ENCODE measurements at regions not wholly inside any gene's neighbourhood (a gene's known extent, or its start where the extent isn't known, plus 50 kb on each side); places are given as distances from the start of the nearest gene placed in this dataset.
"Not testable (repeated sequence)": the region's sequence is repeated elsewhere in the genome, so short reads cannot be mapped to it uniquely, and the experiment has no call there.

DNA sequence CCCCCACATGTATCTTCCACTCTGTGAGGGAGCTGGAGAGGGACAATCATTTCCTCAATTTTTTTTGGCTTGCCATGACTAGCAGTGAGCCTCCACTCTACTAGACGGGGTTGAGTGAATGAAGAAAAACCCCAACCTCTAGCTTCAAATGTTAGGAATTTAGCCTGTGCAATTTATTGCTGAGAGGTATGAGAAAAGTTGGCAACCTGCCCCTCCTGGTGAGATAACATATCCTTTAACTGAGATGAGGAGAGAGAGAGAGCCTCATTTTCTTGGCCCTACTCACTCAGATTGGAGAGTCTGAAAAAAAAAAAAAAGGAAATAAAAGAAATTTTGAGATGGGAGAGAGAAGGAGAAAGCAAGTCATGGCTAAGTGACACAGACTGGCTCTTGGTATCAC, 218.2 kb upstream of the CARD18 start:
- Mint-ChIP-seq H3K27ac (no peak overlapping the region), H3K9me3 (ENCODE audit: insufficient read depth) (no peaks in the 10 kb centered on the region), H3K27me3 (no peaks in the 10 kb centered on the region), H3K4me3 (no peak overlapping the region), H3K4me1 (no peaks in the 10 kb centered on the region)
- TF ChIP-seq EZH2 (IDR thresholded peaks at IDR 0.05; ENCODE audit: borderline replicate concordance, insufficient read depth, low read depth, low read length, poor library complexity, severe bottlenecking): no peak
- TF ChIP-seq, protein P1, sequence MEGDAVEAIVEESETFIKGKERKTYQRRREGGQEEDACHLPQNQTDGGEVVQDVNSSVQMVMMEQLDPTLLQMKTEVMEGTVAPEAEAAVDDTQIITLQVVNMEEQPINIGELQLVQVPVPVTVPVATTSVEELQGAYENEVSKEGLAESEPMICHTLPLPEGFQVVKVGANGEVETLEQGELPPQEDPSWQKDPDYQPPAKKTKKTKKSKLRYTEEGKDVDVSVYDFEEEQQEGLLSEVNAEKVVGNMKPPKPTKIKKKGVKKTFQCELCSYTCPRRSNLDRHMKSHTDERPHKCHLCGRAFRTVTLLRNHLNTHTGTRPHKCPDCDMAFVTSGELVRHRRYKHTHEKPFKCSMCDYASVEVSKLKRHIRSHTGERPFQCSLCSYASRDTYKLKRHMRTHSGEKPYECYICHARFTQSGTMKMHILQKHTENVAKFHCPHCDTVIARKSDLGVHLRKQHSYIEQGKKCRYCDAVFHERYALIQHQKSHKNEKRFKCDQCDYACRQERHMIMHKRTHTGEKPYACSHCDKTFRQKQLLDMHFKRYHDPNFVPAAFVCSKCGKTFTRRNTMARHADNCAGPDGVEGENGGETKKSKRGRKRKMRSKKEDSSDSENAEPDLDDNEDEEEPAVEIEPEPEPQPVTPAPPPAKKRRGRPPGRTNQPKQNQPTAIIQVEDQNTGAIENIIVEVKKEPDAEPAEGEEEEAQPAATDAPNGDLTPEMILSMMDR (IDR thresholded peaks at IDR 0.05): no peak
- ChIA-PET POLR2A (no interaction called here), CTCF (no interaction called here)
- Histone ChIP-seq H3K27ac (ENCODE audit: low read length in 2 of 2) (no peak overlapping the region), H3K9ac (ENCODE audit: low read length) (no peak overlapping the region), H3K79me2 (ENCODE audit: control insufficient read depth, insufficient read depth, low read length) (no peaks in the 10 kb centered on the region), H3K9me3 (ENCODE audit: control extremely low read depth in 1 of 3, control insufficient read depth in 2 of 3, insufficient read depth in 1 of 3, low read length in 2 of 3) (no peaks in the 10 kb centered on the region), H3K27me3 (replicated peaks in 1 of 4; ENCODE audit: control extremely low read depth in 1 of 4, control insufficient read depth in 3 of 4, insufficient read depth in 4 of 4, low read length in 3 of 4) (no peaks in the 10 kb centered on the region), H3K4me2 (replicated peaks; ENCODE audit: low read depth, low read length, poor library complexity, severe bottlenecking) (no peak overlapping the region), H4K20me1 (ENCODE audit: control insufficient read depth, insufficient read depth, low read length, poor library complexity, severe bottlenecking) (no peaks in the 10 kb centered on the region), H3K36me3 (replicated peaks in 1 of 2; ENCODE audit: control extremely low read depth in 1 of 2, control insufficient read depth in 1 of 2, extremely low read depth in 1 of 2, insufficient read depth in 2 of 2, low read length in 1 of 2) (no peaks in the 10 kb centered on the region), H3K4me3 (ENCODE audit: control extremely low read depth in 1 of 5, extremely low read depth in 1 of 5, insufficient read depth in 1 of 5, low read depth in 2 of 5, low read length in 4 of 5) (no peak overlapping the region), H2AFZ (ENCODE audit: insufficient read depth, low read depth, low read length, poor library complexity, severe bottlenecking) (no peak overlapping the region), H3K4me1 (ENCODE audit: control insufficient read depth in 2 of 2, insufficient read depth in 2 of 2, low read length in 2 of 2) (no peaks in the 10 kb centered on the region)
- intact Hi-C loops (cut with micrococcal nuclease): no loop called here
- DNase-seq: no peak
- ATAC-seq (ENCODE audit: low read depth): no peak
- no CpG with 5 or more reads among the region's 1 CpG for WGBS (ENCODE audit: insufficient coverage)

DNA sequence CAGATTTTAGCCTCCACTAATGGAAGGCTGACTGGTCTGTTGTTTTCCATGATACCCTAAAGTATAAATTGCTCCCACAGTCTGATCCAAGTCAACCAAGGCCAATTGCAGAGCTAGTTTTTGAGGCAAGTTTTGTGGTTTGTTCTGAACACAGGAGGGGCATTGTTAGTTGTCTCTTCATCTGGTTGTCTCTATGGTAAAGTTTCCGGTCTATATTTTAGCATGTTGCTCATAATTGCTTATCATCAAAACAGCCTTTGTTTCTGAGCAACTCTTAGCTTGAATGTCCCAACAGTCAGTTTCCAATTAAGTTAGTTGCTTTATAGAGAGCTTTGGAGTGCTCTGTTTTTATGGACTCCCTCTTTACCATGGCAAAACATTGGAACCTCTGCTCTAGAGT, 217.6 kb upstream of the CARD18 start:
- no peaks in the 10 kb centered on the region for H3K9me3 ChIP-seq (ENCODE audit: control extremely low read depth in 1 of 3, control insufficient read depth in 2 of 3, insufficient read depth in 1 of 3, low read length in 2 of 3)
- H3K4me3 ChIP-seq (ENCODE audit: control extremely low read depth in 1 of 5, extremely low read depth in 1 of 5, insufficient read depth in 1 of 5, low read depth in 2 of 5, low read length in 4 of 5): no peak overlapping the region
- ATAC-seq (ENCODE audit: low read depth) (no peak), DNase-seq (no peak)
- ChIA-PET POLR2A (no interaction called here), CTCF (no interaction called here)
- H3K9ac ChIP-seq (ENCODE audit: low read length): no peak overlapping the region
- Mint-ChIP-seq H3K9me3 (ENCODE audit: insufficient read depth) (no peaks in the 10 kb centered on the region), H3K27me3 (no peaks in the 10 kb centered on the region), H3K4me1 (no peaks in the 10 kb centered on the region), H3K4me3 (no peak overlapping the region), H3K27ac (no peak overlapping the region)
- H4K20me1 ChIP-seq (ENCODE audit: control insufficient read depth, insufficient read depth, low read length, poor library complexity, severe bottlenecking): no peaks in the 10 kb centered on the region
- intact Hi-C loops (cut with micrococcal nuclease): no loop called here
- H3K27me3 ChIP-seq (replicated peaks in 1 of 4; ENCODE audit: control extremely low read depth in 1 of 4, control insufficient read depth in 3 of 4, insufficient read depth in 4 of 4, low read length in 3 of 4): no peaks in the 10 kb centered on the region
- TF ChIP-seq, protein P1 (IDR thresholded peaks at IDR 0.05): no peak
- no peak for TF ChIP-seq EZH2 (IDR thresholded peaks at IDR 0.05; ENCODE audit: borderline replicate concordance, insufficient read depth, low read depth, low read length, poor library complexity, severe bottlenecking)
- no peak overlapping the region for H3K4me2 ChIP-seq (replicated peaks; ENCODE audit: low read depth, low read length, poor library complexity, severe bottlenecking)
- no CpG with 5 or more reads among the region's 1 CpG for WGBS (ENCODE audit: insufficient coverage)
- H2AFZ ChIP-seq (ENCODE audit: insufficient read depth, low read depth, low read length, poor library complexity, severe bottlenecking): no peak overlapping the region
- H3K79me2 ChIP-seq (ENCODE audit: control insufficient read depth, insufficient read depth, low read length): no peaks in the 10 kb centered on the region
- no peaks in the 10 kb centered on the region for H3K4me1 ChIP-seq (ENCODE audit: control insufficient read depth in 2 of 2, insufficient read depth in 2 of 2, low read length in 2 of 2)
- H3K27ac ChIP-seq (ENCODE audit: low read length in 2 of 2): no peak overlapping the region
- H3K36me3 ChIP-seq (replicated peaks in 1 of 2; ENCODE audit: control extremely low read depth in 1 of 2, control insufficient read depth in 1 of 2, extremely low read depth in 1 of 2, insufficient read depth in 2 of 2, low read length in 1 of 2): no peaks in the 10 kb centered on the region

DNA sequence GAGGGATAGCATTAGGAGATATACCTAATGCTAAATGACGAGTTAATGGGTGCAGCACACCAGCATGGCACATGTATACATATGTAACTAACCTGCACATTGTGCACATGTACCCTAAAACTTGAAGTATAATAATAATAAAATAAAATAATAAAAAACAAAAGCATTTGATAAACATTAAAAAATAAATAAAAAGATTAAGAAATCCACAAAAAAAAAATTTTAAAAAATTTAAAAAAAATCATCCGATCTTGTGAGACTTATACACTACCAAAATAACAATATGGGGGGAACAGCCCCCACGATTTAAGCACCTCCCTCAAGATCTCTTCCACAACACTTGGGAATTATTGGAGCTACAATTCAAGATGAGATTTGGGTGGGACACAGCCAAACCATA, 210.3 kb upstream of the CARD18 start:
- H3K9ac ChIP-seq (ENCODE audit: low read length); H3K36me3 ChIP-seq (replicated peaks in 1 of 2; ENCODE audit: control extremely low read depth in 1 of 2, control insufficient read depth in 1 of 2, extremely low read depth in 1 of 2, insufficient read depth in 2 of 2, low read length in 1 of 2); POLR2A ChIA-PET; H3K4me3 ChIP-seq (ENCODE audit: control extremely low read depth in 1 of 5, extremely low read depth in 1 of 5, insufficient read depth in 1 of 5, low read depth in 2 of 5, low read length in 4 of 5); H3K9me3 ChIP-seq (ENCODE audit: control extremely low read depth in 1 of 3, control insufficient read depth in 2 of 3, insufficient read depth in 1 of 3, low read length in 2 of 3); H3K27ac ChIP-seq (ENCODE audit: low read length in 2 of 2); CTCF ChIA-PET; ATAC-seq (ENCODE audit: low read depth); H3K4me2 ChIP-seq (replicated peaks; ENCODE audit: low read depth, low read length, poor library complexity, severe bottlenecking); H2AFZ ChIP-seq (ENCODE audit: insufficient read depth, low read depth, low read length, poor library complexity, severe bottlenecking); H3K4me3 Mint-ChIP-seq; H3K4me1 ChIP-seq (ENCODE audit: control insufficient read depth in 2 of 2, insufficient read depth in 2 of 2, low read length in 2 of 2); H3K4me1 Mint-ChIP-seq; intact Hi-C loops (cut with micrococcal nuclease); H3K27ac Mint-ChIP-seq; H3K27me3 Mint-ChIP-seq; DNase-seq; H4K20me1 ChIP-seq (ENCODE audit: control insufficient read depth, insufficient read depth, low read length, poor library complexity, severe bottlenecking); H3K27me3 ChIP-seq (replicated peaks in 1 of 4; ENCODE audit: control extremely low read depth in 1 of 4, control insufficient read depth in 3 of 4, insufficient read depth in 4 of 4, low read length in 3 of 4); H3K9me3 Mint-ChIP-seq (ENCODE audit: insufficient read depth); H3K79me2 ChIP-seq (ENCODE audit: control insufficient read depth, insufficient read depth, low read length): not testable (repeated sequence)
- no CpG with 5 or more reads among the region's 3 CpGs for WGBS (ENCODE audit: insufficient coverage)

Measured in B cell (primary cell).